Activated CD4-positive, alpha-beta T cell treated with anti-CD3 and anti-CD28 coated beads, Interleukin-2, amount 10 ng/mL, durations not matched to agents 7 days and 5 days (primary cell): ENCODE measurements at regions not wholly inside any gene's neighbourhood (a gene's known extent, or its start where the extent isn't known, plus 50 kb on each side); places are given as distances from the start of the nearest gene placed in this dataset.
A peak's percentile ranks its signal among the peaks of the same experiment; 100 is the strongest.
"Not testable (repeated sequence)": the region's sequence is repeated elsewhere in the genome, so short reads cannot be mapped to it uniquely, and the experiment has no call there.

ENCODE experiments used
- CTCF ChIA-PET: fragments of 350-600 bp; sonication (Branson Sonifier 250); formaldehyde crosslinking; loops from one replicate; lab custom pipeline; 2021; ENCODE audit warnings: antibody characterized with exemption; lab: Charles Lee
- POLR2A ChIA-PET: fragments of 350-600 bp; sonication (Branson Sonifier 250); formaldehyde crosslinking; loops from one replicate; lab custom pipeline; 2021; ENCODE audit warnings: antibody characterized with exemption; lab: Charles Lee
- DNase-seq: peaks from one replicate; pipeline ENCODE4 v3.0.0-alpha.2; 2020
- H3K27ac Mint-ChIP-seq: one replicate; pipeline ENCODE4 v1.8.0; 2021; ENCODE audit warnings: mild to moderate bottlenecking, moderate library complexity, mixed read lengths
- H3K27me3 Mint-ChIP-seq: one replicate; pipeline ENCODE4 v1.8.0; 2021; ENCODE audit warnings: mixed read lengths
- H3K36me3 Mint-ChIP-seq: one replicate; pipeline ENCODE4 v1.8.0; 2021; ENCODE audit warnings: low read depth, mixed read lengths
- H3K4me1 Mint-ChIP-seq: one replicate; pipeline ENCODE4 v1.8.0; 2021; ENCODE audit warnings: mixed read lengths
- H3K4me3 Mint-ChIP-seq: one replicate; pipeline ENCODE4 v1.8.0; 2021; ENCODE audit warnings: mild to moderate bottlenecking, moderate library complexity, mixed read lengths
- H3K9me3 Mint-ChIP-seq: one replicate; pipeline ENCODE4 v1.8.0; 2021; ENCODE audit warnings: mixed read lengths

DNA sequence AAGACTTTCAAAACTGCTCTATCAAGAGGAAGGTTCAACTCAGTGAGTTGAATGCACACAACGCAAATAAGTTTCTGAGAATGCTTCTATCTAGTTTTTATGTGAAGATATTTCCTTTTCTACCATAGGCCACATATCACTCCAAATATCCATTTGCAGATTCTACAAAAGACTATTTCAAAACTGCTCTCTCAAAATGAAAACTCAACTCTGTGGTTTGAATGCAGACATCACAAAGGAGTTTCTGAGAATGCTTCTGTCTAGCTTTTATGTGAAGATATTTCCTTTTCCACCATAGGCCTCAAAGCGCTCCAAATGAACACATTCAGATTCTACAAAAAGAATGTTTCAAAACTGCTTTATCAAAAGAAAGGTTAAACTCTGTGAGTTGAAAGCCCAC is 1093.1 kb upstream of the DEFB115 start:
- Mint-ChIP-seq H3K36me3 (peaks cover 18% of the 10 kb centered on the region), H3K9me3 (peaks cover 32% of the 10 kb centered on the region)
- H3K4me3 Mint-ChIP-seq: not testable (repeated sequence)

DNA sequence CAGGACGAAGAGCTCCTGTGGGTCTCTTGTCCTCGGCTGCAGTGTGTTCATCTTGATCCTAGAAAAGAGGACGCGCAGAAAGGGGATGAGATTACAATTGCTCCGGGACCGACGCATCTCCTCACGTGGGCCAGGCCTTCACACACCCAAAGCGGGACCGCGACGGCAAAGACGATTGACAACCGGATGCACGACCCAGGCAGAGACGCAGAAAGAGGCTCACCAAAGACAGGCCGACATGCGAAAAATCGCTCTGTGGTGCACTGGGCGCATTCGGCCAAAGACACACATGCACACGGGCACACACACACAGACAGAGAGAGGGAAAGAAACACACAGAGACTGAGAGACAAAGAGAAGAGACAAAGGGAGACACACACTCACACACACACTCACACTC is 1089.9 kb upstream of the DEFB115 start:
- Mint-ChIP-seq H3K36me3 (peaks cover 18% of the 10 kb centered on the region), H3K4me3 (no peak overlapping the region), H3K4me1 (peaks cover 21% of the 10 kb centered on the region), H3K27me3 (no peaks in the 10 kb centered on the region), H3K27ac (no peak overlapping the region), H3K9me3 (peaks cover 27% of the 10 kb centered on the region)
- ChIA-PET POLR2A (no interaction called here), CTCF (no interaction called here)
- no peak for DNase-seq

More for the DNA sequence above, 1093.1 kb upstream of the DEFB115 start:
- POLR2A ChIA-PET, H3K27me3 Mint-ChIP-seq, CTCF ChIA-PET, DNase-seq: not testable (repeated sequence)
- Mint-ChIP-seq H3K4me1 (peaks cover 21% of the 10 kb centered on the region), H3K27ac (peak overlapping the region; percentile 55)

DNA sequence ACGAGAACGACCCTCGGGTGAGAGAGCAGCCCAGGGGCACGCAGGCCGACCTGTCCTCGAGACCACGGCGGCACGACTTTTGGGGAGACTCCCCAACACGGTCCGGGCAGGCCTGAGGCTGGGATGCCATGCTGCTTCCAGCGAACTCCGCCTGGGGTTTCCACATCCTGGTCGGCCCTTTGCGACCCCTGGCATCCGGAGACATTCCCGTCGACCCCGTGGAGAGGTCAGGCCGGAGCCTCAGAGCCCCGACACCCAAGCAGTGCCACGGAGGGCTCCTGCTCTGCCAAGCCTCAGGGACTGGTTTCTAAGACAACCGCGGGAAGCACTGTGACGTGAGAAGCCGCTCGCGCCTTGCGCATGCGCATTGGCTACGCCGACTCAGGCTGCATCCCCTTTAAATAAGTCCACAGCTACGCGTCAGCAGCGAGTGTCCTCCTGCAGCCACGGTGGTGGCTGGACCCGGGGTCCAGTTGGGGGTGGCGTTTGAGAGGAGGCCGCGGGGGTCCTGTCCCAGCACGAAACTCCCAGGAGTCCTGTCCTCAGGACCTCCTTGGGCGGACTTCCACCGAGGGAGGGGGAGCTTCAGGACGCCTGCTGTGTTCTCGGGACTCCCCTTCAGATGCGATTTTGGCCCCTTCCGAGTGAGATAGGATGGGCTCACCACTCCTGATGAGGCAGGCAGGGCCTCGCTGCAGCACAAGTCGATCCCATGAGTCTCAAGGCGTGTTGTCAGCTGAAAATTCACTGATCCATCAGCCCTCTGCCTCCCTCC is 1089.3 kb upstream of the DEFB115 start:
- H3K27ac Mint-ChIP-seq: no peak overlapping the region

DNA sequence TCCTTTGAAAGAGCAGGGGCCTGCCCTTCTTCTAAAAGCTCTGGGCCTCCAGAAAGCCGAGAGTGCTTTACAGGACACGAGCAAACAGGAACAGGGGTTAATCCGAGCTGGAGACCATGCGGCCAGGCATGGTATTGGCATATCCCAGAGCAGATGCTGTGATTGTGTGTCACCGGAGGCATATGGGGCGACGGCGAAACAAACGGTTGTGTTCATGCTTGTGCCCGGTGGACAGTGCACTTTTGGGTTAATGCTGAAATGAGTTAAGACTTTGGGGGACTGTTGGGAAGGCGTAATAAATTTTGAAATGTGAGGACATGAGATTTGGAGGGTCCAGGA is 1088.7 kb upstream of the DEFB115 start:
- H3K27me3 Mint-ChIP-seq: no peaks in the 10 kb centered on the region
- peaks cover 21% of the 10 kb centered on the region for H3K4me1 Mint-ChIP-seq
- DNase-seq: no peak
- POLR2A ChIA-PET: no interaction called here
- peaks cover 18% of the 10 kb centered on the region for H3K36me3 Mint-ChIP-seq
- H3K9me3 Mint-ChIP-seq: peaks cover 29% of the 10 kb centered on the region
- H3K27ac Mint-ChIP-seq: no peak overlapping the region
- CTCF ChIA-PET: no interaction called here
- H3K4me3 Mint-ChIP-seq: no peak overlapping the region

More for the DNA sequence above, 1089.3 kb upstream of the DEFB115 start:
- Mint-ChIP-seq H3K4me1 (peaks cover 21% of the 10 kb centered on the region), H3K36me3 (peaks cover 18% of the 10 kb centered on the region), H3K4me3 (no peak overlapping the region), H3K9me3 (peaks cover 27% of the 10 kb centered on the region), H3K27me3 (no peaks in the 10 kb centered on the region)
- ChIA-PET POLR2A (no interaction called here), CTCF (no interaction called here)
- peak; percentile 8 for DNase-seq

DNA sequence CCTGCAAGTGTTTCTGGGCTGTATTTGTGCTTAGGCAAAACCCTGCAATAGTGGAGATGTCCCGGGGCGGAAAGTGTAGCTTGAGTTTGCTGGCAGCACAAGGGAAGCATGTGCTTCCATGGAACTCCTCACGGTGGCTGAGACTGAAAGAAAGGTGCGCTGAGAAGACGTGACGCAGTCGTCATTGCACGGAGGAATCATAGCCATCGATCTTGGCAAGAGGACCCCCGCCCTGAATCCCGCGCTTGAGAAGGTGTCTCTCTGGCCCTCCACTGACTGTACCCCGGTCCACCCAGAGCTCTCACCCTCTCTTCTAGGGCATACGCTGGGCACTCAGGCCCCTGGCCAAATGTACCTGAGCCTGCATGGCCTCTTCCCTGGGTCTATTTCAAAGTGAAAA is 1081.8 kb upstream of the DEFB115 start:
- H3K36me3 Mint-ChIP-seq: no peaks in the 10 kb centered on the region
- DNase-seq: no peak
- ChIA-PET POLR2A (no interaction called here), CTCF (no interaction called here)
- H3K9me3 Mint-ChIP-seq: peaks cover 6% of the 10 kb centered on the region
- H3K27me3 Mint-ChIP-seq: no peaks in the 10 kb centered on the region
- H3K27ac Mint-ChIP-seq: no peak overlapping the region
- H3K4me1 Mint-ChIP-seq: peaks cover 1% of the 10 kb centered on the region
- H3K4me3 Mint-ChIP-seq: no peak overlapping the region

DNA sequence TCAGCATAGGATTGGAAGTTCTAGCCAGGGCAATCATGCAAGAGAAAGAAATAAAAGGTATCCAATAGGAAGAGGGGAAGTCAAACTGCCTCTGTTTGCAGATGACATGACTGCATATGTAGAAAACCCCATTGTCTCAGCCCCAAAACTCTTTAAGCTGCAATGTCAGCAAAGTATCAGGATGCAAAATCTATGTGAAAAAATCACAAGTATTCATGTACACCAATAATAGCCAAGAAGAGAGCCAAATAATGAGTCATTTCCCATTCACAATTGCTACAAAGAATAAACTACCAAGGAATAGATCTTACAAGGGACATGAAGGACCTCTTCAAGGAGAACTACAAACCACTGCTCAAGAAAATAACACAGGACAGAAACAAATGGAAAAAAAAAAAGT is 1074.3 kb upstream of the DEFB115 start:
- H3K4me1 Mint-ChIP-seq, POLR2A ChIA-PET, H3K4me3 Mint-ChIP-seq: not testable (repeated sequence)

DNA sequence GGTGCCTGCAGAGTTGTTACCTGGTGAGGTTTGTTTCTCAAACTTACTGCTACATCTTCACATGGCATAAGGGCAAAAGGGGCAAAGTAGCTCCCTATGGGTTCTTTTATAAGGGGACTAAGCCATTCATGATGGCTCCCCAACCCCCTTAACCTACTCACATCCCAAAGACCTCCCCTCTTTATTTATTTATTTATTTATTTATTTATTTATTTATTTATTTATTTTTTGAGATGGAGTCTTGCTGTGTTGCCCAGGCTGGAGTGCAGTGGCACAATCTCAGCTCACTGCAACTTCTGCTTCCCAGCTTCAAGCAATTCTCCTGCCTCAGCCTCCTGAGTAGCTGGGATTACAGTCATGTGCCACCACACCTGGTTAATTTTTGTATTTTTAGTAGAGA is 1065.7 kb upstream of the DEFB115 start:
- POLR2A ChIA-PET, H3K27me3 Mint-ChIP-seq, H3K4me3 Mint-ChIP-seq, H3K9me3 Mint-ChIP-seq, H3K36me3 Mint-ChIP-seq, H3K27ac Mint-ChIP-seq, H3K4me1 Mint-ChIP-seq, CTCF ChIA-PET, DNase-seq: not testable (repeated sequence)

More for the DNA sequence above, 1074.3 kb upstream of the DEFB115 start:
- H3K27me3 Mint-ChIP-seq, H3K9me3 Mint-ChIP-seq, H3K36me3 Mint-ChIP-seq, DNase-seq, CTCF ChIA-PET, H3K27ac Mint-ChIP-seq: not testable (repeated sequence)

DNA sequence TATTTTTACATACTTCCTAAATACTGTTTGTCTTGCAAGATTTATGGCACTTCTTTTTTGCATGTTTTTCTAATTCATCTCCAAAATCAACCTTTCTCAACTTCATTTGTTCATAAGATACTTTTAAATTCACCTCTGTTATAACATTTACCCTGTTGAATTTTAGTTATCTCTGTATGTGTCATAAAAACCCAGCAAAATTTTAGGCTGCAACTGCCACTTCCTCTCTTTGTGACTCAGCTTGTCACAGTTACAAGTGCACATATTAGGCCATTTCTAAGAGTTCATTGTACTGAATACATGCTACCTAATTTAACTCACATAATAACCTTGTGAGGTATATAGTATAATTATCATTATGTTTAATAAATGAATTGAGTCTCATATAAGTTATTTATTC is 1023.0 kb upstream of the DEFB115 start:
- POLR2A ChIA-PET, H3K4me1 Mint-ChIP-seq, H3K27me3 Mint-ChIP-seq, H3K4me3 Mint-ChIP-seq, H3K9me3 Mint-ChIP-seq, DNase-seq, CTCF ChIA-PET, H3K36me3 Mint-ChIP-seq, H3K27ac Mint-ChIP-seq: not testable (repeated sequence)

DNA sequence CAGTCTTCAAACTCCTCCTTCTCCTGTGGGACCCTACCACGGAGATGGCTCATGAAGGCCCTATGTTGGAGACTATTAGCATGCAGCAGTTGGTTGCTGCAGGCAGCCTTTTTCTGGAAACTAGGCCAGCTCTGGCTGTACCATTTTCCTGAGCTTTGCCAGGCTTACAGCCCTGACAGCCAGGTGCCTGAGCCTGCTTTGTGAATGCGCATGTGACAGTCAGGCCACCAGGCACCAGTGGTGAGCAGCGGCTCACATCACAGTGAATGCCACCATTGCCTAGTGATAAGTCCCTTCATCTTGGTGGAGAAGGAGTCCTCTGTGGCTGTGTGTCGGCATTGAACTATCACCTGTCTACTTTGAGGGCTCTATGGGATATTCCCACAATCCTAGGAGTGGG is 982.4 kb upstream of the DEFB115 start:
- POLR2A ChIA-PET: not testable (repeated sequence)

DNA sequence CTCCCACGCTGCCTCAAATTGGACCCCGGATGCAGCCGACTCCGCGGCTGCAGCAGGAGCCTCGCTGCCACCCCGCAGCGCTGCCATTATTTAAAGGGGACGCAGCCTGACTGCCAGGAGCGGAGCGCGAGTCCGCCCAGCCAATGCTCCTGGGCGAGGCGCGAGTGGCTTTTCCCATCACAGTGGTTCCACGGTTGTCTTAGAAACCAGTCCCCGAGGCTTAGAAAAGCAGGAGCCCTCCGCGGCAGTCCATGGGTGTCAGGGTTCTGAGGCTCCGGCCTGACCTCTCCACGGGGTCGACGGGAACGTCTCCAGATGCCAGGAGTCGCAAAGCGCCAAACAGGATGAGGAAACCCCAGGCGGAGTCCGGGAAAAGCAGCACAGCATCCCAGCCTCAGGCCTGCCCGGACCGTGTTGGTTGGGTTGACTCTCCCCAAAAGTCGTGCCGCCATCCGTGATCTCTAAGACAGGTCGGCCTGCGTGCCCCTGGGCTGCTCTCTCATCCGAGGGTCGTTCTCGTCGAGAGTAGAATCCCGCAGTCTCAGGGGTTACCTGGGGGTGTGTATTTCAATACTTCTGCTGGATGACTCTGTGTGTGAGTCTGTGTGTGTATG is 975.8 kb upstream of the DEFB115 start:
- Mint-ChIP-seq H3K4me3 (no peak overlapping the region), H3K27ac (no peak overlapping the region), H3K27me3 (no peaks in the 10 kb centered on the region), H3K9me3 (peaks cover 9% of the 10 kb centered on the region), H3K36me3 (peaks cover 3% of the 10 kb centered on the region), H3K4me1 (peaks cover 10% of the 10 kb centered on the region)
- POLR2A ChIA-PET: no interaction called here
- DNase-seq: no peak
- CTCF ChIA-PET: no interaction called here

More for the DNA sequence above, 982.4 kb upstream of the DEFB115 start:
- H3K27ac Mint-ChIP-seq, H3K4me1 Mint-ChIP-seq, CTCF ChIA-PET, H3K27me3 Mint-ChIP-seq, H3K4me3 Mint-ChIP-seq, H3K36me3 Mint-ChIP-seq, DNase-seq, H3K9me3 Mint-ChIP-seq: not testable (repeated sequence)

DNA sequence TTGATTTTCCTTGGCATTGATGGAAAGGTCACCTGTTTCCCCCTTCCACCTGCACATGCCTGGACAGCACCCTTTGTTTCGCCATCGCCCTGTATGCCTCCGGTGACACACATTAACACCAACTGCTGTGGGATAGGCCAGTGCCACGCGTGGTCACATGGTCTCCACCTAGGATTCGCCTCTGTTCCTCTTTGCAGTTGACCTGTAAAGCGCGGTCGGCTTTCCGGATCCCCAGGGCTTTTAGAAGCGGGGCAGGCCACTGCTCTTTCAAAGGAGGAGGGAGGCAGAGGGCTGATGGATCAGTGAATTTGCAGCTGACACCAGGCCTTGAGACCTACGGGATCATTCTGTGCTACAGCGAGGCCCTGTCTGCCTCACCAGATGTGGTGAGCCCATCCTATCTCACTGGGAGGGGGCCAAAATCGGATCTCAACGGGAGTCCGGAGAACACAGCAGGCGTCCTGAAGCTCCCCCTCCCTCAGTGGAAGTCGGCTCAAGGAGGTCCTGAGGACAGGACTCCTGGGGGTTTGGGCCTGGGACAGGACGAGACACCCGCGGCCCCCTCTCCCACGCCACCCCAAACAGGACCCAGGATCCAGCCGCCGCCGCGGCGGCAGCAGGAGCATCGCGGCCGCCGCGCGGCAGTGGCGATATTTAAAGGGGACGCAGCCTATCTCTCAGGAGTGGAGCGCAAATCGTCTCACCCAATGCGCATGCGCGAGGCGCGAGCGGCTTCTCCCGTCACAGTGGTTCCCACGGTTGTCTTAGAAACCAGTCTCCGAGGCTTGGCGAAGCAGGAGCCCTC is 973.8 kb upstream of the DEFB115 start:
- POLR2A ChIA-PET, CTCF ChIA-PET, H3K9me3 Mint-ChIP-seq, H3K27me3 Mint-ChIP-seq, H3K36me3 Mint-ChIP-seq: not testable (repeated sequence)
- Mint-ChIP-seq H3K4me1 (peaks cover 10% of the 10 kb centered on the region), H3K4me3 (peak overlapping the region; percentile 71), H3K27ac (peak overlapping the region; percentile 73)
- peak; percentile 71 for DNase-seq

DNA sequence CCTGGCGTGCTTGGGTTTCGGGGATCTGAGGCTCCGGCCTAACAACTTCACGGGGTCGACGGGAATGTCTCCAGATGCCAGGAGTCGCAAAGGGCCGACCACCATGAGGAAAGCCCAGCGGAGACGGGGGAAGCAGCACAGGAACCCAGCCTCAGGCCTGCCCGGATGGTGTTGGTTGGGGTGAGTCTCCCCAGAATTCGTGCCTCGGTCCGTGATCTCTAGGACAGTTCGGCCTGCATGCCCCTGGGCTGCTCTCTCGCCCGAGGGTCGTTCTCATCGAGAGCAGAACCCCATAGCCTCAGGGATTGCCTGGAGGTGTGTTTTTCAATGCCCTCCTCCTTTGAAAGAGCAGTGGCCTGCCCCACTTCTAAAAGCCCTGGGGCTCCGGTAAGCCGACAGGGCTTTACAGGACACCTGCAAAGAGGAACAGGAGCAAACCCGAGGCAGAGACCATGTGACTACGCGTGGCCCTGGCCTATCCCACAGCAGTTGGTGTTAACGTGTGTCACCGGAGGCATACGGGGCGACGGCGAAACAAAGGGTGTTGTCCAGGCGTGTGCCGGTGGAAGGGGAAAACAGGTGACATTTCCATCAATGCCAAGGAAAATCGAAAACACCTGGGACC is 973.1 kb upstream of the DEFB115 start:
- DNase-seq: no peak
- peaks cover 2% of the 10 kb centered on the region for H3K36me3 Mint-ChIP-seq
- H3K4me3 Mint-ChIP-seq: peak overlapping the region; percentile 71
- peaks cover 15% of the 10 kb centered on the region for H3K4me1 Mint-ChIP-seq
- CTCF ChIA-PET: no interaction called here
- no peaks in the 10 kb centered on the region for H3K27me3 Mint-ChIP-seq
- H3K27ac Mint-ChIP-seq: no peak overlapping the region
- POLR2A ChIA-PET: no interaction called here
- peaks cover 5% of the 10 kb centered on the region for H3K9me3 Mint-ChIP-seq

DNA sequence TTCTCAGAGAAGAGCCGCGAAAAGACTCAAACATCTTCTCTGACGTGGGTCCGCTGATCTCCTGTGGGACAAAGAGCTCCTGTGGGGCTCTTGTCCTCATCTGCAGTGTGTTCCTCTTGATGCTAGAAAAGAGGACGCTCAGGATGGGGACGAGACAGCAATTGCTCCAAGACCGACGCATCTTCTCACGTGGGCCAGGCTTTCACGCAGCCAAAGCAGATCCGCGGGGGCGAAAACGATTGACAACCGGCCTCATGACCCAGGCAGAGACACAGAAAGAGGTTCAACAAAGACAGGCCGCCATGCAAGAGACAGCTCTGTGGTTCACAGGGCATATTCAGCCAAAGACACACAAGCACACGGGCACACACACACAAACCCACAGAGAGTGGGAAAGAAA is 971.8 kb upstream of the DEFB115 start:
- Mint-ChIP-seq H3K36me3 (peaks cover 2% of the 10 kb centered on the region), H3K4me3 (no peak overlapping the region), H3K9me3 (peaks cover 8% of the 10 kb centered on the region), H3K4me1 (peaks cover 19% of the 10 kb centered on the region), H3K27me3 (no peaks in the 10 kb centered on the region), H3K27ac (no peak overlapping the region)
- ChIA-PET CTCF (no interaction called here), POLR2A (no interaction called here)
- no peak for DNase-seq
